Vagina (tissue), 2 donors: ENCODE measurements at regions not wholly inside any gene's neighbourhood (a gene's known extent, or its start where the extent isn't known, plus 50 kb on each side); places are given as distances from the start of the nearest gene placed in this dataset.

ENCODE experiments used
- DNase-seq, 2 donors: peaks; one replicate each; pipeline ENCODE4 v3.0.0-alpha.2; 2017; ENCODE audit errors: extremely low spot score in 2 of 2
- H3K27ac ChIP-seq: fragments of 200-600 bp; sonication (generic); one replicate; pipeline ENCODE4 v1.5.1; 2019
- H3K27me3 ChIP-seq: fragments of 200-600 bp; sonication (generic); one replicate; pipeline ENCODE4 v1.5.1; 2019
- H3K36me3 ChIP-seq, 2 donors: fragments of 200-600 bp; sonication (generic); one replicate each; pipeline ENCODE4 v1.5.1; 2017 to 2019
- H3K4me1 ChIP-seq: fragments of 200-600 bp; sonication (generic); one replicate; pipeline ENCODE4 v1.5.1; 2019
- H3K4me3 ChIP-seq, 2 donors: fragments of 200-600 bp; sonication (generic); 1 replicate in 1 of 2; 2 replicates in 1 of 2; pipeline ENCODE4 v1.5.1; 2016 to 2019
- H3K9me3 ChIP-seq: fragments of 200-600 bp; sonication (generic); one replicate; pipeline ENCODE4 v1.5.1; 2019
- CTCF ChIP-seq, 3 experiments: fragments of 450-650 bp in 2 of 3; fragments of 200-600 bp in 1 of 3; sonication (generic) in 1 of 3; IDR thresholded peaks; one replicate each; pipeline ENCODE4 v1.5.1; 2017 to 2019; ENCODE audit warnings: antibody characterized with exemption in 3 of 3, mild to moderate bottlenecking in 2 of 3, moderate library complexity in 2 of 3
- POLR2A ChIP-seq, 2 donors: fragments of 450-650 bp; IDR thresholded peaks; one replicate each; pipeline ENCODE4 v1.6.1; 2017; ENCODE audit warnings: antibody characterized with exemption in 2 of 2, mild to moderate bottlenecking in 2 of 2, moderate library complexity in 2 of 2
- POLR2AphosphoS5 ChIP-seq, 2 donors: sonication (generic); formaldehyde crosslinking; IDR thresholded peaks; one replicate each; pipeline ENCODE4 v1.9.0; 2017; ENCODE audit warnings: antibody characterized with exemption in 2 of 2, mild to moderate bottlenecking in 2 of 2, low read depth in 1 of 2; ENCODE audit not compliant: insufficient read depth in 1 of 2
- intact Hi-C: fragments of 100-400 bp; cut with DNase I; formaldehyde crosslinking; loops from one replicate; pipeline ENCODE4 v1.15.1; 2023

GRCh38 chr20:61019322-61019721 lies 232.7 kb upstream of the CDH4 start:
- H3K4me3 ChIP-seq: no peak overlapping the region
- TF ChIP-seq CTCF (IDR thresholded peaks at IDR 0.05): no peak
- TF ChIP-seq POLR2AphosphoS5 (IDR thresholded peaks at IDR 0.05; ENCODE audit: insufficient read depth in 1 of 2, low read depth in 1 of 2): no peak
- no peak for TF ChIP-seq POLR2A (IDR thresholded peaks at IDR 0.05)
- H3K36me3 ChIP-seq: no peaks in the 10 kb centered on the region
- no peaks in the 10 kb centered on the region for H3K9me3 ChIP-seq
- no peak for DNase-seq
- no peaks in the 10 kb centered on the region for H3K27me3 ChIP-seq
- no peak overlapping the region for H3K27ac ChIP-seq
- H3K4me1 ChIP-seq: no peaks in the 10 kb centered on the region
- intact Hi-C loops: no loop called here

- Histone ChIP-seq H3K9me3 (no peaks in the 10 kb centered on the region), H3K27me3 (no peaks in the 10 kb centered on the region), H3K4me1 (no peaks in the 10 kb centered on the region), H3K36me3 (no peaks in the 10 kb centered on the region), H3K4me3 (no peak overlapping the region), H3K27ac (no peak overlapping the region)
- intact Hi-C loops: no loop called here
- DNase-seq: peak in 1 of 2 donors; percentile 64
- no peak for TF ChIP-seq POLR2AphosphoS5 (IDR thresholded peaks at IDR 0.05; ENCODE audit: insufficient read depth in 1 of 2, low read depth in 1 of 2)
- TF ChIP-seq CTCF (IDR thresholded peaks at IDR 0.05): no peak
- TF ChIP-seq POLR2A (IDR thresholded peaks at IDR 0.05): no peak
Observed at GRCh38 chr20:61023612-61024011, 228.4 kb upstream of the CDH4 start.

GRCh38 chr20:61024390-61024789 lies 227.7 kb upstream of the CDH4 start:
- Histone ChIP-seq H3K4me1 (no peaks in the 10 kb centered on the region), H3K4me3 (no peak overlapping the region), H3K36me3 (no peaks in the 10 kb centered on the region), H3K9me3 (no peaks in the 10 kb centered on the region), H3K27ac (no peak overlapping the region), H3K27me3 (no peaks in the 10 kb centered on the region)
- intact Hi-C loops: no loop called here
- TF ChIP-seq POLR2A (IDR thresholded peaks at IDR 0.05) (no peak), POLR2AphosphoS5 (IDR thresholded peaks at IDR 0.05; ENCODE audit: insufficient read depth in 1 of 2, low read depth in 1 of 2) (no peak), CTCF (IDR thresholded peaks at IDR 0.05) (no peak)
- peak in 1 of 2 donors; percentile 72 for DNase-seq

GRCh38 chr20:61025536-61025935 lies 226.5 kb upstream of the CDH4 start:
- H3K27me3 ChIP-seq: no peaks in the 10 kb centered on the region
- no peaks in the 10 kb centered on the region for H3K4me1 ChIP-seq
- no peaks in the 10 kb centered on the region for H3K36me3 ChIP-seq
- H3K27ac ChIP-seq: no peak overlapping the region
- H3K4me3 ChIP-seq: no peak overlapping the region
- no peaks in the 10 kb centered on the region for H3K9me3 ChIP-seq
- intact Hi-C loops: no loop called here
- peak in 1 of 2 donors; percentile 72 for DNase-seq
- TF ChIP-seq POLR2A (IDR thresholded peaks at IDR 0.05) (no peak), CTCF (IDR thresholded peaks at IDR 0.05) (no peak), POLR2AphosphoS5 (IDR thresholded peaks at IDR 0.05; ENCODE audit: insufficient read depth in 1 of 2, low read depth in 1 of 2) (no peak)

- Histone ChIP-seq H3K4me1 (no peaks in the 10 kb centered on the region), H3K27ac (no peak overlapping the region), H3K9me3 (no peaks in the 10 kb centered on the region), H3K36me3 (no peaks in the 10 kb centered on the region), H3K4me3 (no peak overlapping the region), H3K27me3 (no peaks in the 10 kb centered on the region)
- intact Hi-C loops: no loop called here
- DNase-seq: no peak
- TF ChIP-seq POLR2AphosphoS5 (IDR thresholded peaks at IDR 0.05; ENCODE audit: insufficient read depth in 1 of 2, low read depth in 1 of 2) (no peak), POLR2A (IDR thresholded peaks at IDR 0.05) (no peak), CTCF (IDR thresholded peaks at IDR 0.05) (no peak)
Observed at GRCh38 chr20:61026173-61026572, 225.9 kb upstream of the CDH4 start.
